Gastrocnemius medialis (tissue), 4 donors: ENCODE measurements at regions not wholly inside any gene's neighbourhood (a gene's known extent, or its start where the extent isn't known, plus 50 kb on each side); places are given as distances from the start of the nearest gene placed in this dataset.

Experiments
- CTCF ChIP-seq, 5 experiments: fragments of 450-650 bp in 3 of 5; fragments of 200-600 bp in 2 of 5; sonication (generic) in 2 of 5; IDR thresholded peaks in 4 of 5; conservative IDR thresholded peaks in 1 of 5; 1 replicate in 4 of 5; 2 replicates in 1 of 5; pipeline ENCODE4 v1.5.1; 2016 to 2019; ENCODE audit warnings: antibody characterized with exemption in 5 of 5, mild to moderate bottlenecking in 3 of 5, moderate library complexity in 3 of 5
- POLR2A ChIP-seq, 2 donors: fragments of 450-650 bp; IDR thresholded peaks; one replicate each; pipeline ENCODE4 v1.6.1; 2017; ENCODE audit warnings: antibody characterized with exemption in 2 of 2, mild to moderate bottlenecking in 2 of 2, moderate library complexity in 2 of 2

- TF ChIP-seq CTCF (IDR thresholded peaks at IDR 0.05 in 4 of 5, conservative IDR thresholded peaks at IDR 0.05 in 1 of 5) (no peak), POLR2A (IDR thresholded peaks at IDR 0.05) (no peak)
Measured at GRCh38 chr13:76778853-76779252, 107.4 kb downstream of the KCTD12 start.
